Transverse colon (tissue), 4 donors: ENCODE measurements at regions not wholly inside any gene's neighbourhood (a gene's known extent, or its start where the extent isn't known, plus 50 kb on each side); places are given as distances from the start of the nearest gene placed in this dataset.

Source experiments
- DNase-seq: peaks from one replicate; pipeline ENCODE4 v3.0.0-alpha.2; 2019
- H3K27ac ChIP-seq, 4 donors: fragments of 200-600 bp; sonication (generic); 2 replicates each; pipeline ENCODE4 v1.5.1; 2016 to 2018; ENCODE audit warnings: inconsistent platforms in 4 of 4
- H3K27me3 ChIP-seq: fragments of 200-600 bp; sonication (generic); 2 replicates; pipeline ENCODE4 v1.5.1; 2017; ENCODE audit warnings: inconsistent platforms
- H3K36me3 ChIP-seq, 4 donors: fragments of 200-600 bp; sonication (generic); 2 replicates each; pipeline ENCODE4 v1.5.1; 2017 to 2019; ENCODE audit warnings: inconsistent platforms in 4 of 4
- H3K4me1 ChIP-seq, 4 donors: fragments of 200-600 bp; sonication (generic); 2 replicates each; pipeline ENCODE4 v1.5.1; 2017 to 2020; ENCODE audit warnings: inconsistent platforms in 4 of 4
- H3K4me3 ChIP-seq, 4 donors: fragments of 200-600 bp; sonication (generic); 1 replicate in 1 of 4; 2 replicates in 3 of 4; pipeline versions ENCODE4 v1.5.1 to v1.6.1; 2017 to 2019; ENCODE audit warnings: inconsistent platforms in 4 of 4
- H3K9me3 ChIP-seq, 2 donors: fragments of 200-600 bp; sonication (generic); 2 replicates each; pipeline ENCODE4 v1.5.1; 2017 to 2019; ENCODE audit warnings: inconsistent platforms in 2 of 2
- EP300 ChIP-seq: sonication (generic); formaldehyde crosslinking; IDR thresholded peaks from one replicate; pipeline ENCODE4 v1.6.1; 2017; ENCODE audit warnings: antibody characterized with exemption, low read depth
- POLR2A ChIP-seq: fragments of 450-650 bp; IDR thresholded peaks from one replicate; pipeline ENCODE4 v1.6.1; 2016; ENCODE audit warnings: antibody characterized with exemption, mild to moderate bottlenecking, moderate library complexity
- POLR2AphosphoS5 ChIP-seq, 3 donors: sonication (generic); formaldehyde crosslinking; IDR thresholded peaks; one replicate each; pipeline ENCODE4 v1.6.1; 2016; ENCODE audit warnings: antibody characterized with exemption in 3 of 3
- WGBS, 2 donors: methylation state at CpG; one replicate each; pipeline ENCODE4 v1.1.5; 2018; ENCODE audit warnings: low coverage in 1 of 2; 5-methylcytosine and 5-hydroxymethylcytosine counted together
- in situ Hi-C, 4 donors: fragments of 200-750 bp; cut with MboI; loops; one replicate each; pipeline versions ENCODE4 v1.15.0 to v1.15.1; 2017; ENCODE audit warnings: low sequenced_read_pairs in 3 of 4, low pct_ligation_motif_present in 1 of 4, low pct_unique_long_range_greater_than_20kb in 1 of 4
- intact Hi-C: fragments of 100-400 bp; cut with DNase I; formaldehyde crosslinking; loops from one replicate; pipeline ENCODE4 v1.15.1; 2023; ENCODE audit warnings: low total_unique reads
- TF ChIP-seq, protein P1 (sequence below), 5 experiments: fragments of 200-600 bp in 3 of 5; fragments of 450-650 bp in 2 of 5; sonication (generic) in 3 of 5; IDR thresholded peaks; 1 replicate in 2 of 5; 2 replicates in 3 of 5; pipeline ENCODE4 v1.5.1; 2016 to 2017; ENCODE audit warnings: antibody characterized with exemption in 5 of 5, inconsistent platforms in 3 of 5, mild to moderate bottlenecking in 2 of 5, moderate library complexity in 1 of 5

- TF ChIP-seq POLR2AphosphoS5 (IDR thresholded peaks at IDR 0.05), result no peak
- TF ChIP-seq EP300, result no peak
- TF ChIP-seq, protein P1, sequence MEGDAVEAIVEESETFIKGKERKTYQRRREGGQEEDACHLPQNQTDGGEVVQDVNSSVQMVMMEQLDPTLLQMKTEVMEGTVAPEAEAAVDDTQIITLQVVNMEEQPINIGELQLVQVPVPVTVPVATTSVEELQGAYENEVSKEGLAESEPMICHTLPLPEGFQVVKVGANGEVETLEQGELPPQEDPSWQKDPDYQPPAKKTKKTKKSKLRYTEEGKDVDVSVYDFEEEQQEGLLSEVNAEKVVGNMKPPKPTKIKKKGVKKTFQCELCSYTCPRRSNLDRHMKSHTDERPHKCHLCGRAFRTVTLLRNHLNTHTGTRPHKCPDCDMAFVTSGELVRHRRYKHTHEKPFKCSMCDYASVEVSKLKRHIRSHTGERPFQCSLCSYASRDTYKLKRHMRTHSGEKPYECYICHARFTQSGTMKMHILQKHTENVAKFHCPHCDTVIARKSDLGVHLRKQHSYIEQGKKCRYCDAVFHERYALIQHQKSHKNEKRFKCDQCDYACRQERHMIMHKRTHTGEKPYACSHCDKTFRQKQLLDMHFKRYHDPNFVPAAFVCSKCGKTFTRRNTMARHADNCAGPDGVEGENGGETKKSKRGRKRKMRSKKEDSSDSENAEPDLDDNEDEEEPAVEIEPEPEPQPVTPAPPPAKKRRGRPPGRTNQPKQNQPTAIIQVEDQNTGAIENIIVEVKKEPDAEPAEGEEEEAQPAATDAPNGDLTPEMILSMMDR (IDR thresholded peaks at IDR 0.05), result no peak
- TF ChIP-seq POLR2A, result no peak
- H3K4me1 ChIP-seq, result no peaks in the 10 kb centered on the region
- in situ Hi-C loops (no loop called here), intact Hi-C loops (no loop called here)
- H3K9me3 ChIP-seq, result no peaks in the 10 kb centered on the region
- DNase-seq, result no peak
- H3K4me3 ChIP-seq, result no peak overlapping the region
- H3K27ac ChIP-seq, result no peak overlapping the region
- H3K36me3 ChIP-seq, result no peaks in the 10 kb centered on the region
- H3K27me3 ChIP-seq, result no peaks in the 10 kb centered on the region
- 48% methylated on average over 4 of the region's 4 CpGs for WGBS, 2 donors
These were observed 390.6 kb upstream of the MARCKS start for GRCh38 chr6:113466526-113466925.

DNA sequence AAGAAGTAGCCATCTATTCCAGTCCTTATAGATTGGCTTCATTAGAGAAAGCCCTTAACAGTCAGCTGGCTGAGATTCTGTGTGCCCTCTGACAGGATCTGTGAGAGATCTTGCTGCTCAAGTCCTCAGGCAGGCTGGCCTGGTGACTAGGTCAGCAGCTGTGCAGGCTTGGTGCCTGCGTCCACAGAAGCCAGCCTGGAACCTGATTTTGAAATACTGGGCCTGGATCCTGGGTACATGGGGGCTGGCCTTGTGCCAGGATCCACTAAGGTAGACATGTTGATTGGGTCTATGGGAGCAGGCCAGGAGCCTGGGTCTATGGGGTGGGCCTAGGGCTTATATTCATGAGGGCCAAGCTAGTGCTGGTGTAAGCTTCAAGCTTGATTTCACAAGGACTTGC, 381.8 kb upstream of the MARCKS start:
- no peaks in the 10 kb centered on the region for H3K4me1 ChIP-seq
- no peaks in the 10 kb centered on the region for H3K9me3 ChIP-seq
- H3K4me3 ChIP-seq, result no peak overlapping the region
- DNase-seq, result no peak
- H3K36me3 ChIP-seq, result no peaks in the 10 kb centered on the region
- 91% methylated on average over 1 of the region's 1 CpG; no CpG with 5 or more reads in 1 of the 2 donors for WGBS, 2 donors
- no peak for TF ChIP-seq POLR2A
- TF ChIP-seq, protein P1 (IDR thresholded peaks at IDR 0.05), result no peak
- TF ChIP-seq EP300, result no peak
- TF ChIP-seq POLR2AphosphoS5 (IDR thresholded peaks at IDR 0.05), result no peak
- H3K27ac ChIP-seq, result no peak overlapping the region
- H3K27me3 ChIP-seq, result no peaks in the 10 kb centered on the region
- in situ Hi-C loops, result no loop called here
- intact Hi-C loops, result no loop called here

GRCh38 chr6:113476937-113477839, 380.0 kb upstream of the MARCKS start:
- in situ Hi-C loops, result no loop called here
- Histone ChIP-seq H3K4me3 (no peak overlapping the region), H3K27me3 (no peaks in the 10 kb centered on the region), H3K4me1 (no peaks in the 10 kb centered on the region), H3K27ac (no peak overlapping the region), H3K36me3 (no peaks in the 10 kb centered on the region), H3K9me3 (no peaks in the 10 kb centered on the region)
- intact Hi-C loops, result no loop called here
- WGBS, 2 donors, result 80 to 88% methylated on average over 3 to 5 of the region's 5 CpGs
- DNase-seq, result no peak
- TF ChIP-seq, protein P1 (IDR thresholded peaks at IDR 0.05), result no peak
- no peak for TF ChIP-seq POLR2AphosphoS5 (IDR thresholded peaks at IDR 0.05)
- TF ChIP-seq EP300, result no peak
- TF ChIP-seq POLR2A, result no peak

- intact Hi-C loops (no loop called here), in situ Hi-C loops (no loop called here)
- no peak for DNase-seq
- no peaks in the 10 kb centered on the region for H3K27me3 ChIP-seq
- no peak overlapping the region for H3K27ac ChIP-seq
- H3K4me1 ChIP-seq, result no peaks in the 10 kb centered on the region
- WGBS, 2 donors, result 93 to 95% methylated on average over 3 of the region's 3 CpGs
- no peaks in the 10 kb centered on the region for H3K36me3 ChIP-seq
- no peak overlapping the region for H3K4me3 ChIP-seq
- TF ChIP-seq POLR2AphosphoS5 (IDR thresholded peaks at IDR 0.05) (no peak), POLR2A (no peak), EP300 (no peak)
- TF ChIP-seq, protein P1 (IDR thresholded peaks at IDR 0.05), result no peak
- no peaks in the 10 kb centered on the region for H3K9me3 ChIP-seq
These were observed 376.5 kb upstream of the MARCKS start for GRCh38 chr6:113480616-113481015.
